ENCODE measurements at regions not wholly inside any gene's neighbourhood (a gene's known extent, or its start where the extent isn't known, plus 50 kb on each side); places are given as distances from the start of the nearest gene placed in this dataset.

GRCh38 chr3:177753451-177754155 lies 556.3 kb upstream of the TBL1XR1 start (continued):
- no peak for TF ChIP-seq ATF2 (IDR thresholded peaks at IDR 0.05; ENCODE audit: low read length)
- TF ChIP-seq BACH1 (IDR thresholded peaks at IDR 0.05; ENCODE audit: low read length), result no peak
